H1 (cell line): ENCODE measurements at regions not wholly inside any gene's neighbourhood (a gene's known extent, or its start where the extent isn't known, plus 50 kb on each side); places are given as distances from the start of the nearest gene placed in this dataset.

Experiments
- CTCF ChIA-PET: fragments of 300-600 bp; sonication (Branson Sonifier 250); formaldehyde crosslinking; loops from one replicate; lab custom pipeline; 2021; ENCODE audit not compliant: partially characterized antibody; lab: Charles Lee
- POLR2A ChIA-PET: fragments of 300-600 bp; sonication (Branson Sonifier 250); formaldehyde crosslinking; loops from one replicate; lab custom pipeline; 2021; ENCODE audit warnings: inconsistent platforms; ENCODE audit not compliant: partially characterized antibody; lab: Charles Lee
- DNase-seq, 2 experiments: peaks; one replicate each; pipeline versions ENCODE4 v3.0.0 to v3.0.0-alpha.2; 2010 to 2022; ENCODE audit warnings: low spot score in 2 of 2, low read depth in 1 of 2, mixed read lengths in 1 of 2
- FAIRE-seq: peaks from 2 replicates; lab custom pipeline; 2011; peaks lifted over from hg19 to GRCh38; lab: Jason Lieb, UNC
- H2AFZ ChIP-seq: 2 replicates; pipeline ENCODE4 v1.8.1; 2012; ENCODE audit warnings: low read length, inconsistent platforms
- H2AK5ac ChIP-seq: 2 replicates; pipeline ENCODE4 v1.6.1; 2013; ENCODE audit warnings: low read depth, low read length
- H2BK120ac ChIP-seq: replicated peaks from 2 replicates; pipeline ENCODE3; 2013; ENCODE audit warnings: low read depth, low read length, inconsistent platforms
- H2BK12ac ChIP-seq: 2 replicates; pipeline ENCODE4 v1.6.1; 2013; ENCODE audit warnings: low read depth, low read length
- H2BK15ac ChIP-seq: 2 replicates; pipeline ENCODE4 v1.6.1; 2013; ENCODE audit warnings: low read length
- H2BK20ac ChIP-seq: 2 replicates; pipeline ENCODE4 v1.6.1; 2013; ENCODE audit warnings: low read length
- H2BK5ac ChIP-seq: 2 replicates; pipeline ENCODE4 v1.6.1; 2013; ENCODE audit warnings: low read depth, low read length
- H3K14ac ChIP-seq: 2 replicates; pipeline ENCODE4 v1.6.1; 2013; ENCODE audit warnings: inconsistent platforms; ENCODE audit not compliant: insufficient read length
- H3K18ac ChIP-seq: 2 replicates; pipeline ENCODE4 v1.6.1; 2013; ENCODE audit warnings: low read length; ENCODE audit errors: extremely low read depth
- H3K23ac ChIP-seq: 2 replicates; pipeline ENCODE4 v1.6.1; 2013; ENCODE audit warnings: inconsistent platforms; ENCODE audit not compliant: insufficient read length
- H3K23me2 ChIP-seq: 2 replicates; pipeline ENCODE4 v1.6.1; 2013; ENCODE audit warnings: low read depth, low read length
- H3K27ac ChIP-seq: 2 replicates; pipeline ENCODE4 v1.6.1; 2011; ENCODE audit warnings: low read depth, low read length, inconsistent platforms
- H3K27me3 ChIP-seq, 4 experiments: replicated peaks in 1 of 4; 1 replicate in 1 of 4; 2 replicates in 3 of 4; pipeline versions ENCODE4 v1.6.1 to v1.8.1; 2011 to 2013; ENCODE audit warnings: low read length in 3 of 4, mild to moderate bottlenecking in 3 of 4, inconsistent platforms in 2 of 4, mixed read lengths in 2 of 4, moderate library complexity in 1 of 4; ENCODE audit not compliant: control insufficient read depth in 3 of 4, insufficient read depth in 3 of 4; ENCODE audit errors: extremely low read depth in 1 of 4
- H3K36me3 ChIP-seq, 4 experiments: 2 replicates each; pipeline versions ENCODE4 v1.6.1 to v1.8.1; 2011 to 2013; ENCODE audit warnings: mild to moderate bottlenecking in 4 of 4, low read length in 3 of 4, moderate library complexity in 2 of 4, control low read depth in 1 of 4, inconsistent platforms in 1 of 4; ENCODE audit not compliant: insufficient read depth in 4 of 4, control insufficient read depth in 2 of 4
- H3K4ac ChIP-seq: replicated peaks from 2 replicates; pipeline ENCODE3; 2013; ENCODE audit warnings: low read length, low read depth, mixed read lengths, inconsistent platforms; ENCODE audit not compliant: insufficient read length
- H3K4me1 ChIP-seq, 4 experiments: replicated peaks in 1 of 4; 1 replicate in 1 of 4; 2 replicates in 3 of 4; pipeline versions ENCODE4 v1.6.1 to v1.8.1; 2011 to 2013; ENCODE audit warnings: low read length in 3 of 4, inconsistent platforms in 2 of 4, mixed read lengths in 1 of 4; ENCODE audit not compliant: insufficient read depth in 4 of 4, control insufficient read depth in 3 of 4
- H3K4me2 ChIP-seq, 2 experiments: 2 replicates each; pipeline versions ENCODE4 v1.6.1 to v1.8.1; 2011 to 2013; ENCODE audit warnings: low read depth in 2 of 2, low read length in 2 of 2, control low read depth in 1 of 2, inconsistent platforms in 1 of 2, mild to moderate bottlenecking in 1 of 2; ENCODE audit not compliant: insufficient read depth in 1 of 2
- H3K4me3 ChIP-seq, 4 experiments: fragments of 200-600, 300-600 bp in 1 of 4; sonication (generic), shearing (Covaris generic), sonication (Bioruptor Twin) in 1 of 4; 2 replicates each; pipeline versions ENCODE4 v1.5.1 to v1.8.1; 2011 to 2016; ENCODE audit warnings: low read length in 4 of 4, low read depth in 3 of 4, control low read depth in 2 of 4, inconsistent platforms in 2 of 4, mild to moderate bottlenecking in 2 of 4, mixed read lengths in 1 of 4, moderate library complexity in 1 of 4; ENCODE audit not compliant: insufficient read depth in 2 of 4; ENCODE audit errors: extremely low read depth in 1 of 4
- H3K56ac ChIP-seq: replicated peaks from 2 replicates; pipeline ENCODE3; 2013; ENCODE audit warnings: low read depth, mild to moderate bottlenecking, mixed read lengths, low read length, inconsistent platforms; ENCODE audit not compliant: insufficient read length
- H3K79me1 ChIP-seq: 2 replicates; pipeline ENCODE4 v1.6.1; 2013; ENCODE audit warnings: low read depth, low read length, control low read depth
- H3K79me2 ChIP-seq, 2 experiments: 2 replicates each; pipeline versions ENCODE4 v1.6.1 to v1.8.1; 2012 to 2013; ENCODE audit warnings: low read length in 2 of 2, mild to moderate bottlenecking in 2 of 2, inconsistent platforms in 1 of 2; ENCODE audit not compliant: insufficient read depth in 2 of 2, control insufficient read depth in 1 of 2
- H3K9ac ChIP-seq, 4 experiments: replicated peaks in 1 of 4; 1 replicate in 1 of 4; 2 replicates in 3 of 4; pipeline versions ENCODE4 v1.6.1 to v1.8.1; 2011 to 2013; ENCODE audit warnings: low read depth in 3 of 4, low read length in 3 of 4, control low read depth in 2 of 4, mild to moderate bottlenecking in 2 of 4, moderate library complexity in 2 of 4, inconsistent platforms in 1 of 4; ENCODE audit errors: extremely low read depth in 1 of 4
- H3K9me3 ChIP-seq, 2 experiments: 2 replicates each; pipeline versions ENCODE4 v1.6.1 to v1.8.1; 2012 to 2013; ENCODE audit warnings: mild to moderate bottlenecking in 2 of 2, moderate library complexity in 2 of 2, control low read depth in 1 of 2, inconsistent platforms in 1 of 2, low read depth in 1 of 2, low read length in 1 of 2, mixed read lengths in 1 of 2; ENCODE audit not compliant: insufficient read depth in 2 of 2
- H4K20me1 ChIP-seq, 2 experiments: replicated peaks in 1 of 2; 2 replicates each; pipeline versions ENCODE3 to v1.8.1; 2011 to 2013; ENCODE audit warnings: inconsistent platforms in 2 of 2, low read length in 2 of 2, mild to moderate bottlenecking in 1 of 2; ENCODE audit not compliant: insufficient read depth in 2 of 2, control insufficient read depth in 1 of 2
- H4K5ac ChIP-seq: 2 replicates; pipeline ENCODE4 v1.6.1; 2013; ENCODE audit warnings: low read length, low read depth, mixed read lengths, inconsistent platforms; ENCODE audit not compliant: insufficient read length
- H4K8ac ChIP-seq: 2 replicates; pipeline ENCODE4 v1.8.0; 2013; ENCODE audit warnings: mild to moderate bottlenecking, moderate library complexity, low read length, inconsistent platforms; ENCODE audit not compliant: insufficient read depth; ENCODE audit errors: extremely low read depth
- H4K91ac ChIP-seq: replicated peaks from 2 replicates; pipeline ENCODE3; 2013; ENCODE audit warnings: low read length, mixed read lengths, inconsistent platforms; ENCODE audit not compliant: insufficient read length
- TAF7 ChIP-seq: optimal IDR thresholded peaks from 2 replicates; pipeline ENCODE3; 2011; ENCODE audit warnings: low read depth, mild to moderate bottlenecking, inconsistent platforms, low read length, moderate library complexity, borderline replicate concordance

- no peak overlapping the region for H4K91ac ChIP-seq
- ChIA-PET CTCF (interaction anchor here (0.7 kb wide), 1 partner anchor 210 kb away, joined by 3 read pairs; no protein-coding TSS in a partner anchor), POLR2A (no interaction called here)
These were observed 388.6 kb upstream of the MBL2 start for GRCh38 chr10:53161231-53161630.

More at GRCh38 chr10:53161231-53161630, 388.6 kb upstream of the MBL2 start:
- Histone ChIP-seq H3K4me2 (no peak overlapping the region), H3K27me3 (no peaks in the 10 kb centered on the region), H3K36me3 (no peaks in the 10 kb centered on the region), H2BK5ac (no peak overlapping the region), H3K27ac (no peak overlapping the region), H3K9ac (no peak overlapping the region), H2BK12ac (no peak overlapping the region), H3K18ac (no peak overlapping the region), H3K79me2 (no peaks in the 10 kb centered on the region), H3K23me2 (no peaks in the 10 kb centered on the region), H3K23ac (no peak overlapping the region), H2BK20ac (no peak overlapping the region), H2AFZ (no peak overlapping the region), H3K79me1 (no peaks in the 10 kb centered on the region), H3K56ac (no peak overlapping the region), H2BK15ac (no peak overlapping the region), H3K9me3 (no peaks in the 10 kb centered on the region), H3K14ac (no peak overlapping the region), H2BK120ac (no peak overlapping the region), H4K8ac (no peak overlapping the region), H4K5ac (no peak overlapping the region), H3K4ac (no peak overlapping the region), H2AK5ac (no peak overlapping the region), H3K4me3 (no peak overlapping the region), H3K4me1 (no peaks in the 10 kb centered on the region), H4K20me1 (no peaks in the 10 kb centered on the region)
- FAIRE-seq (no peak), DNase-seq (no peak)
- no peak for TF ChIP-seq TAF7
